Right lobe of liver (tissue), 6 donors: ENCODE measurements at regions not wholly inside any gene's neighbourhood (a gene's known extent, or its start where the extent isn't known, plus 50 kb on each side); places are given as distances from the start of the nearest gene placed in this dataset.
A peak's percentile ranks its signal among the peaks of the same experiment; 100 is the strongest.

Source experiments
- ATAC-seq, 4 donors: fragments of 200-7000 bp; cut with Tn5 transposase; one replicate each; pipeline ENCODE4 v1.9.1; 2020; ENCODE audit warnings: mild to moderate bottlenecking in 4 of 4, moderate library complexity in 4 of 4
- DNase-seq, 3 donors: peaks; one replicate each; pipeline ENCODE4 v3.0.0-alpha.2; 2020
- H3K27ac ChIP-seq, 3 donors: fragments of 200-600 bp; one replicate each; pipeline ENCODE4 v1.8.0; 2022
- H3K27me3 ChIP-seq, 2 donors: fragments of 200-600 bp; one replicate each; pipeline ENCODE4 v1.8.0; 2022
- H3K36me3 ChIP-seq, 4 donors: fragments of 200-600 bp; sonication (generic) in 1 of 4; one replicate each; pipeline versions ENCODE4 v1.5.1 to v1.8.0; 2017 to 2022; ENCODE audit warnings: control low read depth in 1 of 4
- H3K4me1 ChIP-seq, 4 donors: fragments of 200-600 bp; sonication (generic) in 1 of 4; one replicate each; pipeline versions ENCODE4 v1.5.1 to v1.8.0; 2017 to 2022; ENCODE audit warnings: control low read depth in 1 of 4
- H3K4me3 ChIP-seq, 3 donors: fragments of 200-600 bp; one replicate each; pipeline ENCODE4 v1.8.0; 2022
- H3K9me3 ChIP-seq, 4 donors: fragments of 200-600 bp; sonication (generic) in 1 of 4; one replicate each; pipeline versions ENCODE4 v1.5.1 to v1.8.0; 2017 to 2022; ENCODE audit warnings: control low read depth in 1 of 4
- CTCF ChIP-seq, 4 donors: fragments of 200-600 bp in 3 of 4; fragments of 450-650 bp in 1 of 4; IDR thresholded peaks; one replicate each; pipeline versions ENCODE4 v1.5.1 to v1.8.0; 2016 to 2022; ENCODE audit warnings: antibody characterized with exemption in 4 of 4, mild to moderate bottlenecking in 2 of 4
- POLR2A ChIP-seq: fragments of 450-650 bp; IDR thresholded peaks from one replicate; pipeline ENCODE4 v1.6.1; 2017; ENCODE audit warnings: antibody characterized with exemption, mild to moderate bottlenecking
- WGBS: methylation state at CpG from one replicate; pipeline ENCODE4 v1.1.6; 2018; ENCODE audit warnings: low coverage, low lambda C conversion rate; ENCODE audit not compliant: insufficient coverage; ENCODE audit errors: missing lambda C conversion rate; 5-methylcytosine and 5-hydroxymethylcytosine counted together
- intact Hi-C, 2 donors: fragments of 100-400 bp; cut with DNase I; formaldehyde crosslinking; loops; one replicate each; pipeline versions ENCODE4 v1.11.2 to v1.14.1; 2022
- donor health status: DM: no; HTN: yes; CAD: no.
- donor health status: DM: no; HTN: no; CAD: no.
- donor health status: DM: no; HTN: no; CAD: no.
- donor health status: DM: no; HTN: yes; CAD: no.
- donor health status: DM: no; HTN: yes; CAD: no.

GRCh38 chr3:115520241-115520640 is 103.1 kb upstream of the GAP43 start:
- DNase-seq (no peak), ATAC-seq (no peak)
- intact Hi-C loops: no loop called here
- no peaks in the 10 kb centered on the region for H3K9me3 ChIP-seq
- no peaks in the 10 kb centered on the region for H3K27me3 ChIP-seq
- TF ChIP-seq CTCF (IDR thresholded peaks at IDR 0.05) (no peak), POLR2A (no peak)
- H3K4me3 ChIP-seq: no peak overlapping the region
- H3K36me3 ChIP-seq: no peaks in the 10 kb centered on the region
- no peaks in the 10 kb centered on the region for H3K4me1 ChIP-seq
- H3K27ac ChIP-seq: no peak overlapping the region
- 42% methylated on average over 2 of the region's 2 CpGs for WGBS

DNA sequence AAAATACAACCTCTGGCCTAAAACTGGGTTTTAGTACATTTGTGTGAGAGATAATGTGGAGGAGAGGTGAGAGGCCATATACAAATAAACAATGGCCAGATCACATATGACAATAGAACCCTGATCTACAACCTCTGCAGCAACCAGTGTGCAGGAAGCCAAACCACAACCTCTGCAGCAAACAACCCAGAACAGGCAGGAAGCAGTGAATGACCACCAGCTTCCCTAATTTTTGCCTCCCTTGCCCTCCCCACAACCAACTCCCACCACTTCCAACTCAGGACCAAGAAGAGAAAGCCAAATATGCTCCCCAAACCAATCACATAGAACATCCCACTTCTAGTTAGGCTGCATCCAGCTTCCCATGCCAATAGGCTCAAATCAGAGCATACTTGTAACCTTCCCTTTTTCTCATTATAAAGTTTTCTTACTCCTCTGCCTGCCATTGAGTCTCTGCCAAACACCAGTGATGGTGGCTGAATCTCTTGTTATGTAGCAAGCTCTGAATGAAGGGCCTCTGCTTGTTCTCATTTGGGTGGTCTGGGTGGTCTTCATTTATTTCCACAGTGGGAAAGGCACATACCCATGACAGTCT is 102.6 kb upstream of the GAP43 start:
- ATAC-seq (no peak), DNase-seq (no peak)

GRCh38 chr3:115523458-115523857 is 99.9 kb upstream of the GAP43 start:
- WGBS: 83% methylated on average over 1 of the region's 1 CpG
- Histone ChIP-seq H3K4me3 (no peak overlapping the region), H3K4me1 (no peaks in the 10 kb centered on the region), H3K27ac (no peak overlapping the region), H3K36me3 (no peaks in the 10 kb centered on the region), H3K9me3 (no peaks in the 10 kb centered on the region), H3K27me3 (no peaks in the 10 kb centered on the region)
- no peak for TF ChIP-seq CTCF (IDR thresholded peaks at IDR 0.05)
- no peak for TF ChIP-seq POLR2A
- intact Hi-C loops: no loop called here
- ATAC-seq (no peak), DNase-seq (no peak)

More for the DNA sequence above, 102.6 kb upstream of the GAP43 start:
- Histone ChIP-seq H3K27ac (no peak overlapping the region), H3K4me1 (no peaks in the 10 kb centered on the region), H3K27me3 (no peaks in the 10 kb centered on the region), H3K9me3 (no peaks in the 10 kb centered on the region), H3K4me3 (no peak overlapping the region), H3K36me3 (no peaks in the 10 kb centered on the region)
- TF ChIP-seq CTCF (IDR thresholded peaks at IDR 0.05): no peak
- TF ChIP-seq POLR2A: no peak
- intact Hi-C loops: no loop called here

- no peaks in the 10 kb centered on the region for H3K27me3 ChIP-seq
- peak in 1 of 4 donors; percentile 29 for ATAC-seq
- no peaks in the 10 kb centered on the region for H3K4me1 ChIP-seq
- DNase-seq: no peak
- no peak overlapping the region for H3K4me3 ChIP-seq
- no peak for TF ChIP-seq POLR2A
- TF ChIP-seq CTCF (IDR thresholded peaks at IDR 0.05): no peak
- intact Hi-C loops: no loop called here
- H3K36me3 ChIP-seq: no peaks in the 10 kb centered on the region
- H3K9me3 ChIP-seq: no peaks in the 10 kb centered on the region
- 55% methylated on average over 2 of the region's 2 CpGs for WGBS
- H3K27ac ChIP-seq: no peak overlapping the region
Measured at GRCh38 chr3:115524549-115524948, 98.8 kb upstream of the GAP43 start.

- no peak overlapping the region for H3K4me3 ChIP-seq
Measured at GRCh38 chr3:115525731-115526130, 97.6 kb upstream of the GAP43 start.

More at GRCh38 chr3:115525731-115526130, 97.6 kb upstream of the GAP43 start:
- intact Hi-C loops: no loop called here
- ATAC-seq (no peak), DNase-seq (no peak)
- H3K27ac ChIP-seq: no peak overlapping the region
- H3K9me3 ChIP-seq: no peaks in the 10 kb centered on the region
- no peaks in the 10 kb centered on the region for H3K27me3 ChIP-seq
- 64% methylated on average over 1 of the region's 1 CpG for WGBS
- no peaks in the 10 kb centered on the region for H3K36me3 ChIP-seq
- H3K4me1 ChIP-seq: no peaks in the 10 kb centered on the region
- TF ChIP-seq CTCF (IDR thresholded peaks at IDR 0.05) (no peak), POLR2A (no peak)
